T-cell (primary cell): ENCODE measurements at regions not wholly inside any gene's neighbourhood (a gene's known extent, or its start where the extent isn't known, plus 50 kb on each side); places are given as distances from the start of the nearest gene placed in this dataset.

Source experiments
- ATAC-seq, 4 experiments: fragments of 200-7000 bp in 3 of 4; fragments of 150-1000 bp in 1 of 4; cut with Tn5 transposase; replicated peaks in 1 of 4; 1 replicate in 3 of 4; 2 replicates in 1 of 4; pipeline ENCODE4 v1.10.0; 2021; ENCODE audit warnings: moderate library complexity in 3 of 4, mild to moderate bottlenecking in 2 of 4, moderate number of reproducible peaks in 1 of 4
- CTCF ChIA-PET, 2 donors: fragments of 300-600 bp; sonication (Branson Sonifier 250); formaldehyde crosslinking; loops; one replicate each; lab custom pipeline; 2022; ENCODE audit warnings: antibody characterized with exemption in 2 of 2; lab: Charles Lee
- POLR2A ChIA-PET, 2 donors: fragments of 300-600 bp; sonication (Branson Sonifier 250); formaldehyde crosslinking; loops; one replicate each; lab custom pipeline; 2022; ENCODE audit warnings: antibody characterized with exemption in 2 of 2; lab: Charles Lee
- DNase-seq, 35 experiments: peaks; one replicate each; pipeline versions ENCODE4 v3.0.0 to v3.0.0-alpha.2; 2013 to 2023
- H3K27ac ChIP-seq: one replicate; pipeline ENCODE4 v1.5.1; 2013; ENCODE audit warnings: low read length
- H3K27me3 ChIP-seq, 2 experiments: replicated peaks in 1 of 2; 1 replicate in 1 of 2; 2 replicates in 1 of 2; pipeline versions ENCODE4 v1.6.1 to v1.7.0; 2013; ENCODE audit warnings: low read length in 1 of 2, mixed read lengths in 1 of 2; ENCODE audit not compliant: control insufficient read depth in 2 of 2, insufficient read depth in 2 of 2; ENCODE audit errors: extremely low read depth in 1 of 2
- H3K36me3 ChIP-seq, 2 donors: 1 replicate in 1 of 2; 2 replicates in 1 of 2; pipeline versions ENCODE4 v1.6.1 to v1.7.0; 2013; ENCODE audit warnings: low read length in 1 of 2; ENCODE audit not compliant: control insufficient read depth in 2 of 2, insufficient read depth in 1 of 2; ENCODE audit errors: extremely low read depth in 1 of 2
- H3K4me1 ChIP-seq, 2 experiments: 1 replicate in 1 of 2; 2 replicates in 1 of 2; pipeline versions ENCODE4 v1.6.1 to v1.7.0; 2013; ENCODE audit warnings: low read length in 2 of 2, mixed read lengths in 1 of 2; ENCODE audit not compliant: insufficient read depth in 2 of 2, control insufficient read depth in 1 of 2; ENCODE audit errors: extremely low read depth in 1 of 2
- H3K4me3 ChIP-seq, 2 donors: 1 replicate in 1 of 2; 2 replicates in 1 of 2; pipeline versions ENCODE4 v1.5.1 to v1.7.0; 2013; ENCODE audit warnings: mild to moderate bottlenecking in 2 of 2, low read length in 1 of 2, moderate library complexity in 1 of 2; ENCODE audit not compliant: control insufficient read depth in 1 of 2; ENCODE audit errors: extremely low read depth in 1 of 2
- H3K9me3 ChIP-seq: 2 replicates; pipeline ENCODE4 v1.7.0; 2013
- H3K27ac Mint-ChIP-seq, 2 donors: one replicate each; pipeline ENCODE4 v1.8.0; 2020 to 2021; ENCODE audit warnings: mild to moderate bottlenecking in 2 of 2, mixed read lengths in 2 of 2
- H3K27me3 Mint-ChIP-seq, 2 donors: one replicate each; pipeline ENCODE4 v1.8.0; 2021 to 2022; ENCODE audit warnings: mixed read lengths in 2 of 2
- H3K36me3 Mint-ChIP-seq: one replicate; pipeline ENCODE4 v1.8.0; 2021; ENCODE audit warnings: mixed read lengths
- H3K4me1 Mint-ChIP-seq, 3 donors: one replicate each; pipeline ENCODE4 v1.8.0; 2020 to 2022; ENCODE audit warnings: mixed read lengths in 3 of 3, mild to moderate bottlenecking in 1 of 3
- H3K4me3 Mint-ChIP-seq, 3 donors: one replicate each; pipeline ENCODE4 v1.8.0; 2020 to 2022; ENCODE audit warnings: mild to moderate bottlenecking in 3 of 3, mixed read lengths in 3 of 3, moderate library complexity in 3 of 3
- H3K9me3 Mint-ChIP-seq, 3 donors: one replicate each; pipeline ENCODE4 v1.8.0; 2020 to 2022; ENCODE audit warnings: mixed read lengths in 3 of 3
- WGBS: methylation state at CpG from one replicate; pipeline ENCODE4 v1.1.5; 2013; ENCODE audit warnings: missing lambda C conversion rate; ENCODE audit not compliant: insufficient coverage; 5-methylcytosine and 5-hydroxymethylcytosine counted together

DNA sequence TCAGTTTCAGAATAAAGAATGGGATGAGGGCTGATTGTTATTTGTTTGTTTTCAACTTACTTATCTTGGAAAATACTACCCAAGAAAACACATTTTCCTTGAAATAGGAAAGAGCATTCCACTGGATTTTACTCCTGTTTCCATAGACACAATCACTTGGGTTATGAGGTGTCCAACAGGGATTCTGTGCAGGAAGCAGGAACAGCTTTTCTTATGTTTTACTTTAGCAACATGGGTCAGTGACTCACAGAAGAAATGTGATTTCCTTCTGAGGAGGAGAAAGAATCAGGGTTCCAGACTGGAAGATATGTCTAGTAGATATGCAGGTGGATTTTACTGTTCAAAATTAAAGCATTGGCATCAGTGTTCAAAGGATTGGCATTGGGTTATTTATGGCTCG lies 180.8 kb upstream of the GPC6 start:
- no peak for DNase-seq
- H3K9me3 Mint-ChIP-seq = peaks cover 1 to 15% (median 7%) of the 10 kb centered on the region in 3 donors
- no peaks in the 10 kb centered on the region for H3K27me3 Mint-ChIP-seq
- H3K4me1 ChIP-seq = no peaks in the 10 kb centered on the region
- no peaks in the 10 kb centered on the region for H3K9me3 ChIP-seq
- ChIA-PET CTCF (no interaction called here), POLR2A (interaction anchor here in 1 of 2 donors (0.5 kb wide), 1 partner anchor 225 kb away, joined by 3 read pairs; no protein-coding TSS in a partner anchor)
- no peak for ATAC-seq
- no peak overlapping the region for H3K4me3 Mint-ChIP-seq
- H3K27ac ChIP-seq = no peak overlapping the region
- H3K4me3 ChIP-seq = no peak overlapping the region
- no peak overlapping the region for H3K27ac Mint-ChIP-seq
- H3K36me3 Mint-ChIP-seq = no peaks in the 10 kb centered on the region
- H3K36me3 ChIP-seq = no peaks in the 10 kb centered on the region
- no CpG with 5 or more reads among the region's 1 CpG for WGBS
- H3K27me3 ChIP-seq = no peaks in the 10 kb centered on the region
- H3K4me1 Mint-ChIP-seq = no peaks in the 10 kb centered on the region

DNA sequence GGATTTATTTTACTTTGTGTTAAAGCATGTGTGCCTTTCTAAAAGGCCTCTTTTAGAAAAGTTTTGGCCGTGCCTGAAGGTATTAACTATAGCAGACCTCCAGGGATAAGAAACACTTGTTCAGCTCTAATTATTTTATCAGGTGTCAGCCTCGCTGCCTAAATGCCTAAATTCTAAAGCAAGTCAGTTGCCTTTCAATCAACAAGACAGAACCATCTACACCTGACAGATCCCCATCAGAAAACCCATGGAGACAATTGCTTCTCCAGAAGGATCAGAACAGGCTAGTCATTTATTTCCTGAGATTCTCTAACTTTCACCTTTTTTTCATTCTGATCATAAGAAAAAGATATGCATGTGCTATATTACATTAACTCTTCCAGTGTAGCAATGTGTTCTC lies 171.4 kb upstream of the GPC6 start:
- Histone ChIP-seq H3K36me3 (no peaks in the 10 kb centered on the region), H3K9me3 (peaks cover 3% of the 10 kb centered on the region), H3K4me1 (no peaks in the 10 kb centered on the region), H3K4me3 (no peak overlapping the region), H3K27me3 (no peaks in the 10 kb centered on the region), H3K27ac (no peak overlapping the region)
- WGBS = 43% methylated on average over 2 of the region's 2 CpGs
- POLR2A ChIA-PET = no interaction called here
- ATAC-seq = no peak
- CTCF ChIA-PET = no interaction called here
- DNase-seq = no peak
- Mint-ChIP-seq H3K4me3 (no peak overlapping the region), H3K36me3 (no peaks in the 10 kb centered on the region), H3K9me3 (peaks cover 0 to 8% (median 2%) of the 10 kb centered on the region in 3 donors), H3K27me3 (no peaks in the 10 kb centered on the region), H3K4me1 (no peaks in the 10 kb centered on the region), H3K27ac (no peak overlapping the region)

DNA sequence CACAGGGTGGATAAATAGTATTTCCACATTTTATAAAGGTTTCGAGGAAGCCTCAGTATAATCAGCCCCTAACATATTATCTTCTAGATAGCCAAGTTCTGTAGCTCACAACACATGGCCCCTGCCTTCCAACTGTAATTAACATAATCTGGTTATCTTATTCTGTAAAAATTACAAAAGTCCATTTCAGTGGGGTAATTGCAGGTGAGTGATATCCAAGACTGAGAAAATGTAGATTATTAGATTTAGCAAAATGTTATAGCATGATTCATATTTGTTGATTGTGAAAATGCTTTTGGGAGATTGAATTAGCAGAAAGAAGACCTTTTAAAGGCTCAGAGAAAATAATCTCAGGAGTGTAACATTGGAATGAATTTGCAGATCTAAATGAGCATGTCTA lies 168.3 kb upstream of the GPC6 start:
- ATAC-seq = no peak
- Mint-ChIP-seq H3K4me3 (no peak overlapping the region), H3K36me3 (no peaks in the 10 kb centered on the region), H3K27me3 (no peaks in the 10 kb centered on the region), H3K4me1 (no peaks in the 10 kb centered on the region), H3K27ac (no peak overlapping the region), H3K9me3 (peaks cover 0 to 5% (median 2%) of the 10 kb centered on the region in 3 donors)
- WGBS = no CpG with 5 or more reads among the region's 1 CpG
- no peaks in the 10 kb centered on the region for H3K36me3 ChIP-seq
- H3K27me3 ChIP-seq = no peaks in the 10 kb centered on the region
- H3K9me3 ChIP-seq = peaks cover 3% of the 10 kb centered on the region
- ChIA-PET POLR2A (no interaction called here), CTCF (no interaction called here)
- no peaks in the 10 kb centered on the region for H3K4me1 ChIP-seq
- H3K4me3 ChIP-seq = no peak overlapping the region
- DNase-seq = no peak
- no peak overlapping the region for H3K27ac ChIP-seq

DNA sequence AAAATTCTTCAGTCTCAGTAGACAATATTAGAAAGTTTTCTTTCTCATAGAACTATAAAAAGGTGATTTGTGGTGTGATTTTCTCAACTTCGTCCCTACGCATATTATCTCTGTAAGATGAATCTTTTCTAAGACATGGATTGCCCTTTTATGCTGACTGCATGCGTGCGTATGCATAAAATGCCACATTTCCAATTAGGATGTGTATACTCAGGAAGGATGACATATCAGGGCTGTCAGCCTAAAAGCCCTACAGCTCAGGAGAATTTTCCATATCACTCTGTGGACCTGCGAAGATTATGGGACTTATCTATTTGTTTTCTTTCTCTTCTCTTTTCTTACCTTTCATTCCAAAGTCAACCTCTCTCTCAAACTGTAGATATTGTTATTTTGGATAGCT lies 166.5 kb upstream of the GPC6 start:
- Mint-ChIP-seq H3K36me3 (no peaks in the 10 kb centered on the region), H3K4me3 (no peak overlapping the region), H3K4me1 (no peaks in the 10 kb centered on the region), H3K27ac (no peak overlapping the region), H3K9me3 (peaks cover 2 to 5% (median 3%) of the 10 kb centered on the region in 3 donors), H3K27me3 (no peaks in the 10 kb centered on the region)
- no peak overlapping the region for H3K4me3 ChIP-seq
- WGBS = 37% methylated on average over 2 of the region's 5 CpGs
- no peaks in the 10 kb centered on the region for H3K27me3 ChIP-seq
- DNase-seq (no peak), ATAC-seq (no peak)
- ChIA-PET POLR2A (no interaction called here), CTCF (no interaction called here)
- no peaks in the 10 kb centered on the region for H3K4me1 ChIP-seq
- H3K9me3 ChIP-seq = peaks cover 3% of the 10 kb centered on the region
- H3K27ac ChIP-seq = no peak overlapping the region
- no peaks in the 10 kb centered on the region for H3K36me3 ChIP-seq

DNA sequence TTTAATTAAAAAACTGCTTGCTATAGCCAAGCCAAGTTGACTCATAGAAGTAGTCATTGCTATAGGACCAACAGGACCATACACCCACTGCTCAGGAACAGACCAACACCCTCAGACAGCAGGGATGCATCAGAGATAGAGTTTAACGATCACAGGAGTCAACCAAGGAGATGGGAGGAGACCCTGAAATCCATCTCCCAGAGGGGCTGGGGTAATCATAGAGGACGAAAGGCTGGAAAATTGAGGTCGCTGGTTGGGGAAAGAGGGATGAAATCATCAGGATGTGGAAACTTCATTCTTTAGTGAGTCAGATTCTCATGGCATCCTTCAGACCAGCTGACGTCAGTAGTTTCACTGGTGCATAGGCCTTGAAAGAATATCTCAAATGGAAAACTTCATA lies 160.4 kb upstream of the GPC6 start:
- H3K9me3 ChIP-seq = no peaks in the 10 kb centered on the region
- no peaks in the 10 kb centered on the region for H3K27me3 Mint-ChIP-seq
- no peaks in the 10 kb centered on the region for H3K27me3 ChIP-seq
- H3K36me3 ChIP-seq = no peaks in the 10 kb centered on the region
- WGBS = 64% methylated on average over 4 of the region's 4 CpGs
- ATAC-seq (no peak), DNase-seq (no peak)
- H3K27ac Mint-ChIP-seq = no peak overlapping the region
- POLR2A ChIA-PET = no interaction called here
- H3K4me1 Mint-ChIP-seq = no peaks in the 10 kb centered on the region
- CTCF ChIA-PET = no interaction called here
- no peak overlapping the region for H3K4me3 Mint-ChIP-seq
- H3K36me3 Mint-ChIP-seq = no peaks in the 10 kb centered on the region
- H3K4me3 ChIP-seq = no peak overlapping the region
- H3K9me3 Mint-ChIP-seq = peaks cover 0 to 15% (median 5%) of the 10 kb centered on the region in 3 donors
- H3K4me1 ChIP-seq = no peaks in the 10 kb centered on the region
- no peak overlapping the region for H3K27ac ChIP-seq

DNA sequence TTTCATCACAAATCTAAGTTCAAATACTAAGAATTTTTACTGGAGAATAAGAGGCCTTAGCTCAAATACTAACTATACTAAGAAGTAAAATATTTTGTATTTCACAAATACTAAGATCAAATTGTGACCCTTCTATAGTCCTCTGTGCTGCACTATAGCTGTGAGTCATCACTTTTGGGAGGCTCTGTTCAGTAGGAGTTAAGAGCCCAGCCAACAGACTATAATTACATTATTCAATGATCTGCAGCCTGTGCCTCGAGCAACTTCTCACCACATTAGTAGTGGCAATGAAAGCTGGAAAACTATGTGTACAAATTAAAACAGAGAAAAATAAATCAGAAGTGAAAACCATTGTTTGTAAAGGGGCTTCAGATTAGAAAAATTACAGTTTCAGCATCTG lies 147.3 kb upstream of the GPC6 start:
- no peak overlapping the region for H3K4me3 Mint-ChIP-seq
- H3K9me3 ChIP-seq = peaks cover 3% of the 10 kb centered on the region
- H3K36me3 Mint-ChIP-seq = no peaks in the 10 kb centered on the region
- no peak overlapping the region for H3K27ac Mint-ChIP-seq
- ATAC-seq (no peak), DNase-seq (no peak)
- H3K4me1 Mint-ChIP-seq = no peaks in the 10 kb centered on the region
- H3K4me1 ChIP-seq = no peaks in the 10 kb centered on the region
- H3K4me3 ChIP-seq = no peak overlapping the region
- H3K27me3 Mint-ChIP-seq = no peaks in the 10 kb centered on the region
- peaks cover 0 to 4% (median 3%) of the 10 kb centered on the region in 3 donors for H3K9me3 Mint-ChIP-seq
- no CpG with 5 or more reads among the region's 1 CpG for WGBS
- ChIA-PET CTCF (interaction anchor here in 1 of 2 donors (0.7 kb wide), 1 partner anchor 12 kb away, joined by 3 read pairs; no protein-coding TSS in a partner anchor), POLR2A (no interaction called here)
- no peaks in the 10 kb centered on the region for H3K27me3 ChIP-seq
- no peak overlapping the region for H3K27ac ChIP-seq
- no peaks in the 10 kb centered on the region for H3K36me3 ChIP-seq

DNA sequence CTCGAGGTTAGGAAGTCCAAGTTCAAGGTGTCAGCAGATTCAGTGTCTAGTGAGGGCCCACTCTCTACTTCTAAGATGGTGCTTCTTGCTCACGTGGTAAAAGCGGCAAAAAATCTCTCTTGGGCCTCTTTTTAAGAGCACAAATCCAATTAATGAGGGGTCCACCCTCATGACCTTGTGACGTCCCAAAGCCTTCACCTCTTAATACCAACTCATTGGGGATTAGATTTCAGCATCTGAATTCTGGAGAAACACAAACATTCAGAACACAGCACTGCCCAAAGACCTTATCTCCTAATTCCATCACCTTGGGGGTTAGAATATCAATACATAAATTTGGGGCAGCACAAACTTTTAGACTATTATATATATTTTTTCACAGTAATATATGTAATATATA lies 146.4 kb upstream of the GPC6 start:
- Mint-ChIP-seq H3K36me3 (no peaks in the 10 kb centered on the region), H3K4me1 (no peaks in the 10 kb centered on the region), H3K27ac (no peak overlapping the region), H3K4me3 (no peak overlapping the region), H3K27me3 (no peaks in the 10 kb centered on the region), H3K9me3 (peaks cover 0 to 4% (median 3%) of the 10 kb centered on the region in 3 donors)
- no peak overlapping the region for H3K4me3 ChIP-seq
- no peak for DNase-seq
- no peaks in the 10 kb centered on the region for H3K36me3 ChIP-seq
- ChIA-PET POLR2A (no interaction called here), CTCF (no interaction called here)
- peaks cover 3% of the 10 kb centered on the region for H3K9me3 ChIP-seq
- no peak for ATAC-seq
- H3K27me3 ChIP-seq = no peaks in the 10 kb centered on the region
- WGBS = 65% methylated on average over 3 of the region's 4 CpGs
- no peak overlapping the region for H3K27ac ChIP-seq
- H3K4me1 ChIP-seq = no peaks in the 10 kb centered on the region
